ENCODE measurements at regions not wholly inside any gene's neighbourhood (a gene's known extent, or its start where the extent isn't known, plus 50 kb on each side); places are given as distances from the start of the nearest gene placed in this dataset.
A peak's percentile ranks its signal among the peaks of the same experiment; 100 is the strongest.

GRCh38 chr16:85344502-85345128 is 232.3 kb upstream of the CIBAR2 start:
- no peak for DNase-seq (ENCODE audit: low read depth in 2 of 2)

GRCh38 chr16:85345129-85345639 is 232.9 kb upstream of the CIBAR2 start:
- DNase-seq (ENCODE audit: low read depth in 2 of 2), result no peak

- DNase-seq (ENCODE audit: low read depth in 2 of 2), result no peak
Measured at GRCh38 chr16:85346404-85347212, 234.3 kb upstream of the CIBAR2 start.

- no peak for DNase-seq (ENCODE audit: low read depth in 2 of 2)
Measured at GRCh38 chr16:85347213-85347591, 234.9 kb upstream of the CIBAR2 start.

- no peak for DNase-seq (ENCODE audit: low read depth in 2 of 2)
Measured at GRCh38 chr16:85348065-85348840, 236.0 kb upstream of the CIBAR2 start.

GRCh38 chr16:85348911-85349334 is 236.7 kb upstream of the CIBAR2 start:
- DNase-seq (ENCODE audit: low read depth in 2 of 2), result no peak

GRCh38 chr16:85349365-85350145 is 237.3 kb upstream of the CIBAR2 start:
- no peak for DNase-seq (ENCODE audit: low read depth in 2 of 2)

- no peak for DNase-seq (ENCODE audit: low read depth in 2 of 2)
Measured at GRCh38 chr16:85350146-85350728, 238.0 kb upstream of the CIBAR2 start.

- DNase-seq (ENCODE audit: low read depth in 2 of 2), result peak; percentile 85 to 88
Measured at GRCh38 chr16:85350973-85351372, 238.7 kb upstream of the CIBAR2 start.

GRCh38 chr16:85353013-85353412 is 240.7 kb upstream of the CIBAR2 start:
- DNase-seq (ENCODE audit: low read depth in 2 of 2), result no peak

GRCh38 chr16:85353839-85354685 is 241.8 kb upstream of the CIBAR2 start:
- DNase-seq (ENCODE audit: low read depth in 2 of 2), result no peak

- DNase-seq (ENCODE audit: low read depth in 2 of 2), result peak; percentile 98
Measured at GRCh38 chr16:85354686-85355514, 242.6 kb upstream of the CIBAR2 start.

GRCh38 chr16:85355515-85355837 is 243.2 kb upstream of the CIBAR2 start:
- no peak for DNase-seq (ENCODE audit: low read depth in 2 of 2)

GRCh38 chr16:85356157-85356556 is 243.9 kb upstream of the CIBAR2 start:
- no peak for DNase-seq (ENCODE audit: low read depth in 2 of 2)

- DNase-seq (ENCODE audit: low read depth in 2 of 2), result no peak
Measured at GRCh38 chr16:85357323-85357722, 245.1 kb upstream of the CIBAR2 start.

- DNase-seq (ENCODE audit: low read depth in 2 of 2), result no peak
Measured at GRCh38 chr16:85357924-85358505, 245.7 kb upstream of the CIBAR2 start.

- DNase-seq (ENCODE audit: low read depth in 2 of 2), result no peak
Measured at GRCh38 chr16:85358704-85359146, 246.5 kb upstream of the CIBAR2 start.

GRCh38 chr16:85359147-85359822 is 247.0 kb upstream of the CIBAR2 start:
- no peak for DNase-seq (ENCODE audit: low read depth in 2 of 2)

Data from fibroblast of skin of left quadriceps (primary cell).